Stimulated activated CD4-positive, alpha-beta T cell treated with anti-CD3 and anti-CD28 coated beads, Interleukin-15, amount 100 ng/mL, for 48 hours (primary cell): ENCODE measurements at regions not wholly inside any gene's neighbourhood (a gene's known extent, or its start where the extent isn't known, plus 50 kb on each side); places are given as distances from the start of the nearest gene placed in this dataset.

ENCODE experiments used
- DNase-seq, 2 donors: peaks; one replicate each; pipeline ENCODE4 v3.0.0-alpha.2; 2020; ENCODE audit warnings: low read depth in 2 of 2

DNA sequence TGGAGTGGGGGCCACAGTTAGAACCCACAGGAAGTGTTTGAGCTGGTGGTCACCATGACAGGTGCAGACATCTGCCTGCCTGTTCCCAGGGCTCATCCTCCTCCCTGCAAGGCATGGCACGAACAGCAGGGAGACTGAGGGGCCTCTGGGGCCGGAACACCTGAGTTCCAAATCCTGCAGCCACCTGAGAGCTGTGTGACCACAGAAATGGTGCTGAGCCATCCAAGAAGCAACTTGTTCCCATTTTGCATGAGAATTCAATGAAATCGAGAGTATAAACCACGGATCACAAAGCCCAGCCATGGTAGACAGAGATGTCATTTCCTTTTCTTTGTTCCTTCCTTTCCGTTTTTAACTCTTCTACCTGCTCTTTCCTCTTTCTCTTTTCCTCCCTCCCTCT is 268.6 kb downstream of the FOXA2 start:
- DNase-seq = no peak

DNA sequence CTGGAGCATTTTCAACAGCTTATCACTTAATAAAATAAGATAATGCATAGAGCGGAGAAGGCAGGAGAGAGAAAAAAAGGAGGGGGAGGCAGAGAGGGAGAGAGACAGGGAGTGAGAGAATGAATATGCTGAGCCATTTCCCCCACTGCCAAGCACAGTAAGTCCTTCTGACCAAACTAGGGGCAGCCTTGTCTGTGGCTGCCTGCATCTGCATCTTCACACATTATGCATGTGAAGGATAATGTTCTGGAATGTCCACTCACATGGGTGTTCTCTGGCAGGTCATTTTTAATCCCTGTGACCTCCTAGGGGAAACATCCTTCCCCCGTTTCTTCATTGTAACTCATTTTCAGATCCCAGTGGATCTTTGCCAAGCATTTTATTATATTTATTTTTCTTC is 269.3 kb downstream of the FOXA2 start:
- DNase-seq = no peak

DNA sequence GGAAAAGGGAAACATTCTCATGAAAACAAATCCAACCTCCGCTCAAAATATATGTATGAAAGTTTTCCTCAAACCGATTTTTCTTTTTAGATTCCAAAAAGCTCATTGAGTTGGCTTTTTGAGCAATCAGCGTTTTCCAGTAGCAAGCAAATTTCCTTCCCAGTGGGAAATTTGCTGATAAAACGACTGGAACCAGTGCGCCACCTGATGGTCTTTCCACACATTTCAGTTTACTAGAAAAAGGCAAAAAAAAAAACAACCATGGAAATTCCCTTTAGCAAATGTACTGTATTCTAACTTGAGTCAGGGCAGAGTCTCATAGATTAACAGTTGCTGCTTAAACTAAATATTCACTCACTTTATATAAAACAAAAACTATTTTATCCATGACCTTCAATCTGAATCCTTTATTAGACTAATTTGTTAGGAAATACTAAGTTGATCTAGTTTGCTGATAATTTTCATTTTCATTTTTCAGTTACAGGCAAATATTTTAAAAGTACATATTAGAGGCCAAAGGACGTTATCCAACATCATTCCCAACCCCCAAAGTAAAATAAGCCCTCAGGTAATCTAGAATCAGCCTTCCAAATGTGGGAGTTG is 271.5 kb downstream of the FOXA2 start:
- no peak for DNase-seq

DNA sequence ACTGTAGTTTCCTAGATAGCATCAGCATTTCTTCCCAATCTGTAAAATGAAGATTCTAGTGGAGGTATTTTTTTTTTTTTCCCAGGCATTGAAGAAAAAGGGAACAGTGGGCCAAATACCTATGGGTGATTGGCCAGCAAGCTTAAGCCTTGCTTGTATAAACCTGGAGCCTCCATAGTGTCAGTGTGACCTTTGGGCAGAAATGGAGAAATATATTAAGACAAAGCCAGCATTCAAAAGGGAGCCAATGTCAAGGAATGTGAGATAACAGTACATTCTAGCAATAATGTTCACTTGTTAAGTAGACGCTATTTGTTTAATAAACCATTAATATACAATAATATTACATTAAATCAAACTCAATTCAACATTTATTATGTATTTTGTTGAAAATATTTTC is 275.4 kb downstream of the FOXA2 start:
- no peak for DNase-seq

DNA sequence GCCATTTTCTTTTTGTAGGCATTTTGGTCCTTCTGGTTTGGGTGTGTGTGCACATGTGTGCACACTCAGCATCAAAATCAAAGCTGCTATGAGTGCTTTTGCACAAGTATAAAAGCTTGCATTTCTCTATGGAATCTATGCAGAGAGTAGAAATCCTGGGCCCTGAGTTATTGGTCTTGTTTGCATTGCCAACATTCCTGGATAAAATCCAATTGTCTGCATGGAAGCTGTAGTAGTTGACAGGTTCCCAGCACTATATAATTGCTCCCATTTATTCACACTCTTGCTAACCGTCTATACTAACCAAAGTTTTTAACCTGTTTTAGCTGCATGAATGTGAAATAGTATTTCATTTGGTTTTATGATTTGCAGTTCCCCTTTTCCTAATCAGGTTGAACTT is 277.0 kb downstream of the FOXA2 start:
- no peak for DNase-seq

DNA sequence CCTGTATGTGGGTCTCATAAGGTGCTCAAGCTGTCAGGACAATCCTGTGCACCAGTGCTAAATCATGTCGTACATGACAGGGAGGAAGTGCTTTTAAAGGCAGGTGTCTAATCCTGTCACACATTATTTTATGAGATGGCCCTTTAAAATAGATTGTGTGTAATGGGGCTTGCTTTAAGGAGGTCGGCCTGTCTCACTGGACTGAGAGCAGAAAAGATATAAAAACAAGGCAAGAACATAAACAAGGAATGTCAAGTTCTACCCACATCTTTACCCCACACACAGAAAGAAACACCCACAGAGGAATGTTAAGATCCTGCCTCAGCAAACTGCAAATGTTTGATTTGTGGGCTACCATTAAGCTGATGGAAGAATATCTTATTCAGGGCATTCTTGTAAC is 279.0 kb downstream of the FOXA2 start:
- DNase-seq = no peak

DNA sequence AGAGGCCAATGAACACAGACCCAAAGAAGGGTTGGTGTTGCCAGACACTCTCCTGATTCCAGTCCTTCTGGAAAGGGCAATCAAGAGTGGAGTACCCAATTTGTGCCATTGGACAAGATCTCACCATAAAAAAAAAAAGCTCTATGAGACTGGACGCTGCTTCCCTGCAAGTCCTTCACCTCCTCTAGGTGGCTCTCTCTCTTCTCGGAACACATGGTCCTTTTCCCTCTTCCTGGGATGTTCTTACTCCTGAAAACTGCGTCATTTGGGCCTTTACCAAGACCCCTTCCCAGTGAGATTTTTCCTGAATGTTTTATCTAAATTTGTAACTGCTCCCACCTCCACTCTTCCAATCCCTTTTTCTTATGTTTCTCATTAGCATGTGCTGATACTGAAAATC is 280.8 kb downstream of the FOXA2 start:
- no peak for DNase-seq

DNA sequence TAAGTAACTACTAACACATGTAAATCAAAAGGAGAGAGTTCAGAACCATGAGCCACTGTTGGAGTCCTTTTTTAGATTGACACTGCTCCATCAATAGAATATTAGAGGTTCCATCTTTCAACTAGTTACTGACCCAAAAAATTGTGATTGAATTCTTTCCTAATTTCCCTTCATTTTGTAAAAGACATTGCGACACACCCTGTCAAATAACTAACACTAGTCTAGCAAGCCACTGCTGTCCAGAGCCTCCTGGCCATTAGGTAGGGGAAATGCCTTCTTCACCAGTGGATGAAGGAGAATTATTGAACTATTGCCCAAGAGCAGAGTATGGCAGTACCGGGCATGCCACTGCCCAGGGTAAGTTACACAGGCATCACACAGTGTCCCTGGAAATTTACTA is 282.3 kb downstream of the FOXA2 start:
- no peak for DNase-seq

DNA sequence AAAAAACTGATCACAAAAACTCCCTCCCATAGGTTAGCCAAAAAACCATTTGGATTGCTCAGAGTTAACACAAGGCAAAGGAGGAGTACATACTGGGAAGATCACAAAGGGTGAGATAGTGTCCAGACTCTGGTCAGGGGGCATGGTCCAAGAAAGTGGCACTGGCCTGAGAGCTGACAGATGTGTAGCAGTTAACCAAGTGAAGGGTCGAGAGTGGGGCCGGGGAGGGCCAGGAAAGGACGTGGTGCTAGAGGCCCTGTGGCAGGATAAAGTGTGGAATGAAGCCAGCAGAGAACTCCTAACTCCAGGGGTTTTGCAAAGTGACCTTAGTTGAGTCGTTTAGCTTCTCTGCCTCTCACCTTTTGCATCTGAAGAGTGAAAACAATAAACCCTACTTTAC is 290.5 kb downstream of the FOXA2 start:
- no peak for DNase-seq

DNA sequence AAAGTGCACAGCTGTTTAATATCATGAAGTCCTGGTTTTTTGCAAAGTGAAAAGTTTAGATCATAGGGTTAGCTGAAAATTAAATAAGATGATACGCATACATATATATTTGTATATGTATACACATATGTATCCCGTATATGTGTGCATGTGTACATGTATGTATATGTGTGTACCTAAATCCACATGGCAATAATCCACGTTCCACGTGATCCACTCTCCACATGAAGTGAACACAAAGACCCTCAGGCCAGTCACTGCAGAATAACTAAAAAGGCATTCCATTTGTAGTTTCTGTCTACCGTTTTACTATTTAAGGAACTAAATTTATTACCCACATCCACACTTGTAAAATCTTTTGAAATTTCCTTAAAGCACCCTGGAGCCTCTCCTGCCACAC is 294.9 kb downstream of the FOXA2 start:
- DNase-seq = no peak

DNA sequence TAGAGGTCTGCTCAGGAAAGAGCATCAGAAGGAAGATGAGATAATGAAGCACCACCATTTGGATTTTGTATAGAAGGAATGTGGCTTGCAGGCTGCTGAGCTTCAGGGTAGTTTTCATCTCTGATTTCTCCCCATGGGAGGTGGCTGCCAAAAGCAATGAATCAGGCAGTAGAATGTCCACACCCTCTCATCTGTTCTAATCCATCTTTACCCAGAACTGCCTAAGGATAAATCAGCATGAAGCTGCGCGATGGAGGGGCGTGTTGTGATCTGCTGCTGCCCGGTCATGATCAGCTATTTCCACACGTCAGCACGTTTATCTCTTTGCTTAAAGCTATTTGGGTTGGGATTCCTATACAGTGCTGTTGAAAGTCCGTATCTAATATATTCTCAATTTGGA is 295.4 kb downstream of the FOXA2 start:
- no peak for DNase-seq

DNA sequence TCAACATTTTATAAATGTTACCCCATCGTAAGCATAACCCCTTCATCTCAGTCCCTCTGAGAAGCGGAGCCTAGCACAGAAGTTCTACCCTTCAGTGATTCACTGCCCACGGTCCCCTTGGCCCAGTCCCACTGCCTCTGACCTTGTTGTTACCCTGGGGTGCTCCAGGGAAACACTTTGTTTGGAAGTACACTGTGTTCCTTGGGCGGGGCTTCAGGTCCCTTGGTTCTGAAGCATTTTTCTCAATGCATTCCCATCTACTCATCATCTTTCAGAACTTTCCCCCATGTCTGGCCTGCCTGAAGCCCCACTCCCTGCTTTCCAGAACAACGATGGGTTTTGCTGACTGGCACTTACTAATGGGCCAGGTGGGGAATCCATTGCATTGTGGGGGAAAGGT is 296.2 kb downstream of the FOXA2 start:
- no peak for DNase-seq

DNA sequence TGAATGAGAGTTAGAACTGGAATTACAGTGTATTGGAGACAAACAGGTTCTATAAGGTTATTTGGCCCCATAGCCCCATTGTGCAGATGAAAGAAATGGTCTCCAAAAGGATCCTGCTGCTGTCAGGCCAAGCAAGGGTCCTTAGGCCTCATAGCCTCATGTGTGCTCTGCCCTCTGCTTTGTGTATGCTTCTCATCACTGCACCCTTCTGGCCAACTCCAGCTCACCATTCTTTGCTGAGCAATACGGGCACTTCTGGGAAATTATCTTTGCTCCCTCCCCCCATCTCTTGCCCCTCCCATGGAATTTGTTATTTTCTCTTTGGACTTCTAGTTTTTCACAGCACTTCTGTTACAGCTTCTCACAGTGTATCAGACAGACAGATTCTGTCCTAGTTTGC is 298.8 kb downstream of the FOXA2 start:
- no peak for DNase-seq

DNA sequence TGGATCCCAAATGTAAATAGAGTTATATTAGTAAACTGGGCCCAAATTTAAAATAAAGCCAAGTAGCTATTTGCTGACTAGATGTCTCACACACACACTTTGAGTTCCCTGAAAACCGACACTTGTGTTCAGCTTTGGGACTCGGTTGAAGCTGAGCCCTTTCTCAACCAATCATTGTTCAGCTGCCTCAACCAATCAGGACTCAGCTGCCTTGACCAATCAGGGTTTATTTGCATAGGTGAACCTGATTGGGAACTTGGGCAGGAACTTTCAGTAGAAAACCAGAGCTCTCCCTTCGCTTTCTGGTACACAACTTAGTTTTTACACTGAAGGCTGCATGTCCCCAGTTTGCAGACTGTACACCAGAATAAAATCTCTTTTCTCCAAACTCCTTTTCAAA is 301.7 kb downstream of the FOXA2 start:
- no peak for DNase-seq

DNA sequence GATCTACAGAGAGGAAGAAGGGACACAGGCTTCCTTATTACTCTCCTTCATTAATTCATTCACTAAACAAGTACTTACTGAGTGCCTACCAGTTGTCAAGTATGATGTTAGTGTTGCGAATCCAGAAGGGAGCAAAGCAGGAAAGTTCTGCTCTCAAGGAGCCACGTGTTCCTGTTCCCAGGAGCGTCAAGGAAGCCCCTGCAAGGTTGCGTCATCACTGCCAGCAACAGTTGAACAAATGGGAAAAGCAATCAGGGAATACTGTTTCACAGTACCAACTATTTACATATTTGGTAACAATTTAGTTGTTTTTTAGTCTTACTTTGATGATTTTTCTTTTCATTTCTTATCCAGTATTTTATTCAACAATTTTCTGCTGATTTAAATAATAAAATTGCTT is 310.0 kb downstream of the FOXA2 start:
- no peak for DNase-seq

DNA sequence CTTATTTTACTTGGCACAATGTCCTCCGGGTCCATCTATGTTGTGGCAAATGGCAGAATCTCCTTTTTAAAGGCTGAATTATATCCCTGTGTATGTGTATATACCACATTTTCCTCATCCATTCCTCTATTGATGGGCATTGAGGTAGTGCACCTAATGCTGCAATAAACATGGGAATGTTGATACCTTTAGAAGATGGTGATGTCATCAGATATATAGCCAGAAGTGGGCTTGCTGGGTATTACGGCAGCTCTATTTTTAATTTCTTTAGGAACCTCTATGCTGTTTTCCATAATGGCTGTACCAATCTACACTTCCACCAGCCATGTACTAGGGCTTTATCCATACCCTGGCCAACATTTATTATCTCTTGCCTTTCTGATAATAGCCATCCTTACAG is 315.7 kb downstream of the FOXA2 start:
- DNase-seq = no peak

DNA sequence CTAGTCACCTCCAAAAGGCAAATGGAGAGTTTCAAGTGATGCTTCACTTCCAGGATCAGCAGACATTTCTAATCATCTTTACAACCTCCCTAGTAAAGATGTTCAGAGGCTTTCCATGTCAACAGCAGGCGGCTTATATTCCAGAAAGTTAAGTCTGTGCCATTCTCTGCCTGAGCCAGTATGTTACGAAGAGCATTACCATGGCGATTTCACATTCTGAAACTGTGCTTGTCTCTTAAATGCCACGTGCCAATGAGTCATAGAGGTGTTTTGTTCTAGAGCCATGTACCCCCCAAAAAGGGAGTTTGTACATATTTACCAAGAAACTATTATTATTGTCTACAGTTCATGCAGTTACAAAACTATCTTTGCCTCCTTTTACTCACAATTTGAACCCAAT is 319.5 kb downstream of the FOXA2 start:
- no peak for DNase-seq

DNA sequence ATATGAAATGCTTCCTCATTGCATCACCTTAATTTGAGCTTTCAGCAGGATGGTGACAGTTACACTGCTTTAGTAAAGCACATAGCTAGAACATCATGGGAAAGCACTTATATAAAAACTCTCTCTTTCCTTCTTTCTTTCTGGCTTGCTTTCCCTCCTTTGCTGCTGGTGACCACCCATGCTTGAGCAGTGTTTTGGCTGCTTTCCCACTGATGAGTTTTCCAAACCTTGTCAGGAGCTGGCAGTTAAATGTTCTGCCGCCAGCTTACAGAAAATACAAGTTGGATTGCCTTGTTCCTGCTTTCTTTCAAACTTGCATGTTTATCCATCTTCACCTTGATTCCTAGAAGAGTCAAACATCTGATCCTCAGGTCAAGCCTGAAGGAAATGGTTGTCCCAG is 323.9 kb downstream of the FOXA2 start:
- no peak for DNase-seq

DNA sequence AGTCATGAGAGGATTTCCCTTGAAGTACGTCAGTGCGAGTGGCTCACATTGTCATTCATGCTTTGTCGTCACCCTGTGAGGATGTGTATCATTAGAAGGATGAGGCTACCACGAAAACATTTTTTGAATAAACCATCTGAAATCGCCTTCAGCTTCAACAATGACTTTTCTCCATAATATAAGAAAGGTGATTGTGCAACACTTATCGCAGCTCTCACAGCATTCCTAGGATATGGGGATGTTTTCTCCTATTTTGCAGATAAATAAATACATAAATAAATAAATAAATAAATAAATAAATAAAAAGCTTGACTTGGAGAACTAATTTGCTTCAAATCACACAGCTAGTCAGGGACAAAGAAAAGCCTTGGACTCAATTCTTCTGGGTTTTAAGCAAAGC is 326.5 kb downstream of the FOXA2 start:
- no peak for DNase-seq

DNA sequence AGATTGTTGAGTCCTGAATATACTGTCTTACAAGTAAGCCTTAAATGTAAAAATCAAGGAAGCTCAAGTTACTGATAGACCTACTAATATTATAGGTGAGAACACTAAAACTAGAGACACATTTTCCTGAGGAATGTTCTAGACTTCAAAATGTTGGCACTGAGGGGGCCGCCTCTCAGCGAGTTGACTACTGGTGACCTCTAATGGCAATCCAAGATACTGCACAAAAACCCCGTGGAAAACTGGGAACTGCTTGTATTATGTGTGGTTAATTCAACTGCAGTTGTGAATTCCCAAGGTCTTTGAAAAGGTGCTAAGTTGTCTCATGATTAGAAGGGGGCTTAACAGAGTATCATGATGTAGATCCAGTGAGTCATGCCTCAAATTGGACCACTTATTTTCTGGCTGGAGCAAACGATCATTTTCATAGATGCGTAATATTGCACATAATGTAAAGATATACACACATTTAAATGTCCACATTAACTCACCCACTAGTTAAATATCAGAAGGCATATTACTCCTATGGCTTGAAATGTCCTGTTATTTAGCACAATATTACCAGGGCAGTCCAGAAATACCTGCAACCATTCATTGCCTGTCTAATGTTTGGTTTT is 336.2 kb downstream of the FOXA2 start:
- DNase-seq = no peak

DNA sequence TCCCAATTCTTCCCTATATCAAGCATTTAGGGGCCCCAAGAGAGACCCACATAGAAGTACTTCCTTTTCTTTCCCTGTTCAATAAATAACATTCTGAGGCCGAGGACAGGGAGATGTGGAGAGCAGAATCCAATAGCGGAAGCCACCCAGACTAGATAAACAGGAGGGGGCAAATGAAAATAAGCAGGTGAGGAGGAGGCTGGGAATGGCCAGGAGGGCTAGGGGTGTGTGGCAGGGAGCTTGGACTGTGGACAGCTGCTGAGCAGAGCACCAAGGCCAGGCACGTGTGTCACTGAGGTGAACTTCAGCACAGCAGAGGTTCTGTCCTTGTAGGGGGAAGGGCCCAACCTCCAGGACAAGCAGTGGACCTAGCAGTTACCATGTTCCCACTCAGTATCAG is 339.2 kb downstream of the FOXA2 start:
- DNase-seq = no peak

DNA sequence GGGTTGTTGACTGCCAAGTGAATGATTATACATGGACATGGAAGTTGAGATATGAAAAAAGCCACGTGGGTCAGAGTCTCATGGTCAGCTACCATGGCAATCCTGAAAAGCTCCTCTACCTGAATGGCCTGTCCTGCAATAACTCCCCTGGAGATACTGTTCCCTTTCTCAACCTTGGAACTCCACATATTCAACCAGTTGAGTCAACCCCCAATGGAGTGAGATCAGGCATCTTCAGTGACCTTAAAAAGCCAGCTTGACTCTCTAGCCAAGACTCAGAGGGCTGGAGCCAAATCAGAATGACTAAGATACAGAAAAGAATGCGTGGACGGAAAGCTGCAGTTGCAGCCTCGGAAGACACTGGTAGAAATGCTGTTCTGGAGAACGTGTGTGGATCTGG is 341.3 kb downstream of the FOXA2 start:
- no peak for DNase-seq

DNA sequence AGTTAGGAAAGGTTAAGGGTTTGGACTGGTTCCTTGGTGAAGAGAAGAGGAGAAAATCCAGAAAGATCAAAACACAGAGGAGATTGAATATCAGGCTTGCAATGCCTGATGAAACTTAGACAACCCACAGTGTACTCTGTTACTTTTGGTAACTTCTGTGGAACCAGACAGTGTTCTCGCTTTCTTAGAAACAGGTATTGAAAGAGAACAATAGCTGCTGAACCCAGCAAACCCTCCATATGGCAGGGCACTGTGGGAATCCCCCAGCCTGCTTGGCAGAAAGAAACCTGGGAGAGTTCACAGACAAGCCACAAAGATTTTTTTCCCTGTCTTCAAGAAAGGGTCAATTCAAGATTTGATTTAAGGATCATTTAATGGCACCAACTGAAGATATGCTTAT is 342.8 kb downstream of the FOXA2 start:
- no peak for DNase-seq

DNA sequence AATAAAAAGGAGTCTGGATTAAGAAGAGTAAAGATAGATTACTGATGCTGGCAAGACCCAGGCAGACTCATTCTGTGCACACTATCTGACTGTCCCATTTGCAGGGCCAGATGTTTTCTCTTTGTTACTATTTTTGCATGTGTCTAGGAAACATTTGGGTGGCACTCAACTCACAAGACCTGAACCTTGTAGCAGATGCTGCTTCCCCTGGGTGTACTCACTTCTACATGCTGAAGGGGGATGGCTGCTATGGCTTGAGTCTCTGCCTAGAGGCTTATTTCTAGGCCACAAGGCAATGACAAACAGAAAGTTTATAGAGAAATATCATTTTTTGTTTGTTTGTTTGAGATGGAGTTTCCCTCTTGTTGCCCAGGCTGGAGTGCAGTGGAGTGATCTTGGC is 351.4 kb downstream of the FOXA2 start:
- no peak for DNase-seq
